Fibroblast of skin of back (primary cell): ENCODE measurements at regions not wholly inside any gene's neighbourhood (a gene's known extent, or its start where the extent isn't known, plus 50 kb on each side); places are given as distances from the start of the nearest gene placed in this dataset.
A peak's percentile ranks its signal among the peaks of the same experiment; 100 is the strongest.

Source experiments
- DNase-seq: peaks from one replicate; pipeline ENCODE4 v3.0.0-alpha.2; 2013

DNA sequence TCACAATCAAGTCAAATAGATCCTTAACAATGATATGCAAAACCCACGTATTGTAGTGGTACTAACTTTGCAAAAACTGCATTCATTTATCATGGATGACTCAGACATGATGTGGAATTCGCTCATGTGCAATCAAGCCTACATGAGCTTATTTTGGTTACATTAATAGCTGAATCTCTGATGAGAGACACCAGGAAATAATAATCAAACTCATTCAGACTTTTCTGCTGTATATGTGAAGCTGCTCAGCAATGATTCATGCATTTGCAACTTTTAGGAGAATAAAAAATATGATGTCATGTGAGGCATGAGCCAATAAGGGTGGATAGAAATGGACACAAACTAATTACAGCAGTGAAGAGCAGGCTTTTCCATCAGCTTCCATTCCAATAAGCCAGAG is 1075.8 kb upstream of the TMEM132C start:
- peak; percentile 48 for DNase-seq

DNA sequence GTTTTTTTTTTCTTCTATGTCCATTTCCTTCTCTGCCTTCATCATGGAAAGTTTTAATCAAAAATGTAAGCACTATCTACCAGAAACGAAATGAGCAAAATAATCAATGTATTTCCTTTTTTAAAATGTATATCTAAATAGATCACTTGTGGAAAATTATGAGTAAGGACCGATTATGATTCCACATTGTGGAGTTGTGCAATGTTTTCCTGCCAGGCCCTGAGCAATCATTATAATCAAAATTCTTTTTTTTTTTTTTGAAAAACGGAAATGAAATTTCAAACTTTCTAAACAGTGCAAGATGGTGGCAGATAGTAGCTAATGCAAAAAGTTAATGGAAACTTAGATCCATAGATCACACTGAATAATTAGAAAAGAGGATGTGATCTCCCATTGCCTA is 1074.6 kb upstream of the TMEM132C start:
- no peak for DNase-seq

DNA sequence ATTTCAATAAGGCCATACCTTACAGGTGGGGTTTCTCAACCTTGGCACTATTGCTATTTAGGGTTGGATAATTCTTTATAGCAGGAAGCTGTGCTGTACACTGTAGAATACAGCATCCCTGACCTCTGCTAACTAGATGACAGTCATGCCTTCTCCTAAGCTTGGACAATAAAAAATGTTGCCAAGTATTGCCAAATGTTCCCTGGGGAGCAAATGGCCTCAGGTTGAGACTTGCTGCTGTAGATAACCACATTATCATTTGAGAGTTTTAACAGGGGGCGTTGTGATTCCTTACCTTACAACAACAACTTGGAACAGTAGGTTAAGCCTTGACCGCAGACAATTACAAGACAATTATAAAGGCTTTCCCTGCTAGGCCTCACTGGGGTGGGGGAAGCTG is 1073.6 kb upstream of the TMEM132C start:
- DNase-seq: no peak

DNA sequence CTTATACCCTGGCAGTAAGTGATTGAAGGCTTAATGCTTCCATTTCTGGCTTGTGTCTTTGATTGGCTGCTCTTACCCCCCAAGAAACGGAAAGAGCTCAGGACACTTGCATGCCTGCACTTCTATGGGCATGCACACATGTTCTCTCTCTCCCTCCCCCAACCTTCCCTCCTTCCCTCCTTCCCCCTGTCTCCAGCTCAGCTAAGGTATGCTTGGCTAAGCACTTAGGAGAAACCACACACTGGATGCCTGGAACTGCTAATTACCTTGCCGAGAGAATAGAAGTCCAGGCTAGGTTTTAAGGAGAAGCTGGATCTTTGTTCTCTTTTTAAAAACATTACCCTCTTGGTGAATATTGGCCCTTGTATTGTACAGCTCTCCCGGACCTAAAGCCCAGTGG is 1072.8 kb upstream of the TMEM132C start:
- DNase-seq: no peak

DNA sequence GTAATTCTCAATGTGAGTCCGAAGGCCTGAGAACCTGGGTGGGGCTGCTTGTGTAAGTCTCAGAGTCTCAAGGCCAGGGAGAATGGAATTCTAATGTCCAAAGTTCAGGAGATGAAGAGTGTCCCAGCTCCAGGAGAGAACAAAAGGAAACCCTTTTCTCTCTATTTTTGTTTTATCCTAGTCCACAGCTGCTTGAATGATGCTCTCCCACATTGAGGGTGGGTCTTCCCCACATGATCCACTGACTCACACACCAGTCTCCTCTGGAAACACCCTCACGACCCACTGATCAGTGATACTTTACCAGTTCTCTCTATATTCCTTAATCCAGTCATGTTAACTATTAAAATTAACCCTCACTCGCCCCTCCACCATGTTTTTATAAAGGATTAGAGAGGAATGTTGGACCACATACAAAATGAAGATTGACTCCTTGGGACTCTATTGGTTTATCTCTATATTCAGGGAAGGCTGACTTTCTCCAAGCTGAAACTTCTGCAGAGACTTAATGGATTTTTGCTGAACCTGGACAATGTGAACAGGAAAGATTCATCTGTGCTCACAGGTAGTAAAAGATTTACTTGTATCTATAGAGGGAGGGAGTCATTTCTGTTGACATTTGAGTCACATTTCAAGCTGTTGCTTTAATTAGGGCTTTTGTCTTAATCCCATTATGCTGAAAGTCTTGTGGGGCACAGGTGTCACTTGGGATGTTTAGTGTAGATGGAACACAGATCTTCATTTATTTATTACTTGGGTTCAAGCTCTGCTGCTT is 1061.0 kb upstream of the TMEM132C start:
- DNase-seq: peak; percentile 9

DNA sequence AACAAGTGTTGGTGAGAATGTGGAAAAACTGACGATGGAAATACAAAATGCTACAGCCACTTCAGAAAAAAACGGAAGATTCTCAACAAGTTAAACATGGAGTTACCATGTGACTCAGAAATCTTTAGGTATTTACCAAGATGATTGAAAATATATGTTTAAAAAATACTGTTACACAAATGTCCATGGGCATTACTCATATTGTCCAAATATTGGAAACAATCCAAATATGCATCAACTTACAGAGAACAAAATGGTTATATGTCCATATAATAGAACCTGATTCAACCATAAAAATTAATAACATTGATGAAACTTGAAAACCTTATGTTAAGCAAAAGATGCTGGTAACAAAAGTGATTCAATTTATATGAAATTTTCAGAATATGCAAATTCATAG is 1057.7 kb upstream of the TMEM132C start:
- peak; percentile 23 for DNase-seq

DNA sequence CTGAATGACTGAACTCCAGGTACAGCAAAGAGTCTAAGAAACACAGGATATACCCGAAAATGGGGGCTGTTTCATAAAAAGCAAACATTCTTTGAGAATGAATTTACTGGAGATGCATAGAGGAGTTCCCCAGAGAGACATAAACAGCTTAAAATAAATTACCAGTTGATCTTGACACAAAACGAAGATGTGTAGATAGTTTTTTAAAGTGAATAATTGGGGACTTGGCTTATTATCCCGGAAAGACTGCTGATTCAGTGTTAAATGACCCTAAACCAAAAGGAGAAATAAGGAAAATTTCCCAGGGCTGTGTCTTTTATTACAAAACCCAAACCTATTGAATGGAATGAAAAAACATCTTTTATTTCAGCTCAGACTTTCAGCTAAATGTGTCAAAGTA is 1052.8 kb upstream of the TMEM132C start:
- no peak for DNase-seq

DNA sequence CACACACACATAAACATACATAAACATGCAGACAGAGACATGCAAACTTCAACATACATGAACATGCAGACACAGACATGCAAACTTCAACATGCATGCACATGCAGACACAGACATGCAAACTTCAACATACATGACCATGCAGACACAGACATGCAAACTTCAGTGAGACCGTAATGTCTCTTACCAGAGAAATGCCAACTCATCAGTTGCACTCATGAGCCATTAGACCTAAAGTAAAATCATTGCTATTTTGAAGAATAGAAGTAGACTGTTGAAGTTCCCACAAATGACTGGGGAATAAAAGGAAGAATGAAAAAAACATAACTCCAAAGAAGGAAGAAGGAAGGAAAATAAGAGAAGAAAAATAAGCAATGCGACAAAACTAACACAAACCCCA is 1044.0 kb upstream of the TMEM132C start:
- no peak for DNase-seq

DNA sequence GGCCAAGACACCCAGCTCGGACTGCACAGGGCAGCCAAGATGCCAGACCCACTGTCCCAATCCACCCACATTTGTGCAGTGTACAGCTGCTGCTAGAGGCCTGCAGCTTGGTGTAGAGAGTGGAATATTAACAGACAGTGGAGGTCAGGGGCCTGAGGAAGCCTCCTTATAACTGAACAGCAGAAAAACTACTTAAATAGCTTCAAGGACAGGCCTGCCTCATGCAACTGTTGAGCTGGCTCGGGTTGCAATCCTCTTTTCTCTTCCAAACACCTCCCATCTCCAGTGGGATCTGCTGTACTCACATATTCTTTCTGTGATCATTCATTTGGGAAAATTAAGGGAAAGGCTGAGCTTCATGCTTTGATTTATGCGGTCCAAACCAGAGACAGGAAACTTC is 1043.2 kb upstream of the TMEM132C start:
- DNase-seq: no peak

DNA sequence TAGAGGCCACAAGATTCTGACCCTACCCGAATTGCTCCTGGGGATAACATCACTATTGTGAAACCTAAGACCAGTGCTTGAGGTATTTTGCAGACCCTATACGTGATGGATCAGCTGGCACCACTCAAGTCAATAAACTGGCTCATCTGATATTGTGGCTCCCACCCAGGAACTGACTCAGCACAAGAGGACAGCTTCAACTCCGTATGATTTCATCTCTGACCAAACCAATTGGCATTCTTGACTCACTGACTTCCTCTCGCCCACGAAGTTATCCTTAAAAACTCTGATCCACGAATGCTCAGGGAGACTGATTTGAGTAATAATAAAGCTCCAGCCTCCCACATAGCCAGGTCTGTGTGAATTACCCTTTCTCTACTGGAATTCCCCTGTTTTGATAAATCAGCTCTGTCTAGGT is 1036.1 kb upstream of the TMEM132C start:
- DNase-seq: peak; percentile 98

DNA sequence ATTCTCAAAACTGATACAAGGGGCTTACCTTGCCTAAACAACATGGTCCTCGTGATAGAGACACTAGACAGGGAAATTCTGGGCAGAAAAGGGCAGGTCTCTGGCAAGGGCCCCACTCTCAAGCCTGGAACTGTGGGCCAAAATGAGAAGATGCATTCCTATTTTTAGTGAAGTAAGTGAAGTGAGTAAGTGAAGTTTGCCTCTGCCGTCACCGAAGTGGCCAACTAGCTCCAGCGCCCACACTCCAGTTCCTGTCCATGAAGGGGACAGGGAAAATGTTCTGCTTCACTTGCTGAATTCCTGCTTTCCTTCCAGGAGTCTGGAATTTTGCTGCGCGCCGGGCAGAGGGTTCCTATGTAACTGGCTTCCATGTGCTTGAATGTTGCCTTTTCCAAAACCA is 1035.6 kb upstream of the TMEM132C start:
- no peak for DNase-seq

DNA sequence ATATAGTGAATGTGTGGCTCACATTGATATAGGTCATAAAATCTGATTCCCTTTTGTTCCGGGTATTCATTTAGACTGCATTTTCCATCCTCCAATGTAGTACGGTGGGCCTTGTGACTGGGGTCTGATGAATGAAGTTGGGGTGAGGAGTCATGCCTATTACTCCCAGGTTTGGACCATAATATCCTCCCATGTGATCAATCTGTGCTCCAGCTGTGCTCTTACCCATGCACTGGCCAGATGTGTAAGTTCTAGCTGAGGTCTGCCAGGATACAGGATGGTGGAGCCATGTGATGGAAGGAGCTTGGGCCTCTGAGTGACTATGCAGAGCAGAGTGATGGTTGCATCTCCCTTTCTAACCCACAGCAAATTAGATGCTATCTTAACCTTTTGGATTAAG is 1034.0 kb upstream of the TMEM132C start:
- no peak for DNase-seq

DNA sequence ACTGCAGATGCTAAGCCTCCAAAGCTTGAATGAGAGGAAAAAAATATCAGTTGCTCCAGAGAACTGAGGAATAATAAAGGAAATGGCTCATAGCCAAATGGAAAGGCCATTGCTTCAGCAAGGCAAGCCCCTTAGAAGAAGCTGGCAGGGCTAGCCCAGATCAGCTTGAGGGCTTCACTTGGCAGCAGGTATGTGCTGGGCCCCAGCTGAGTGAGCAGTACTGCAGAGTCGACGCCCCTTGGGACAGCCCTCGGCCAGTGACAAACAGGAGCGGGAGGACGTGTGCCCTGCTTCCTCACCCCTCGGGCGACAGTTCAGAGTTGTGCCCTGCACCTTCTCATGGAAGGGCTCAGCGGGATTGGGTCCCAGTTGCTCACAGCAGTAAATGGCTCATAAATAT is 1031.2 kb upstream of the TMEM132C start:
- DNase-seq: no peak

DNA sequence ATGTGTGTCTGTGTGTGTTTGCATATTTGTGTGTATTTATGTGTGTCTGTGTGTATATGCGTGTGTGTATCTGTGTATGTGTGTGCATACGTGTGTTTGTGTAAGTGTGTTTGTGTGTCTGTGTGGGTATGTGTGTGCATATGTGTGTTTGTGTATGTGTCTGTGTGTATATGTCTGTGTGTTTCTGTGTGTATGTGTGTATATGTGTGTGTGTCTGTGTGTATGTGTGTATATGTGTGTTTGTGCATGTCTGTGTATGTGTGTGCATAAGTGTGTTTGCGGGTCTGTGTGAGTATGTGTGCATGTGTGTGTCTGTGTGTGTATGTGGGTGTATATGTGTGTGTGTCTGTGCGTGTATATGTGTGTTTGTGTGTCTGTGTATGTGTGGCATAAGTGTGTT is 1030.5 kb upstream of the TMEM132C start:
- DNase-seq: no peak

DNA sequence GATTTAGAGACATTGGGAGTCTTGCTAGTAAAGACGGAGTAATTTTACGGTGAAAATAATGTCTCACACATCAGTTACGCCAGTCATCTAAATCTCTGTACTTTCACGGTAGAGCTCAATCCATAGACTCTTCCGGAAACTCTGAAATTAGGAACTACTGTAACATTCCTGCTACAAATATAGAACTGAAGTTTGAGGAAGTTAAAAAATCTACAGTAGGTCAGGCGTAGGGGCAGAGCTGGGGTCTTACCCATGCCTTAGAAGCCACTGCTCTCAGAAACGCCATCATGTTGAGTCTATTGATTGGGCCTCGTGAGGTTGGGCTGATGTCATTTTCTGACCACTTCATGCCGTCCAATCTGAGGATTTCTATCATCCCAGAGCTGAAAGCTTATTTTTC is 1029.8 kb upstream of the TMEM132C start:
- no peak for DNase-seq

DNA sequence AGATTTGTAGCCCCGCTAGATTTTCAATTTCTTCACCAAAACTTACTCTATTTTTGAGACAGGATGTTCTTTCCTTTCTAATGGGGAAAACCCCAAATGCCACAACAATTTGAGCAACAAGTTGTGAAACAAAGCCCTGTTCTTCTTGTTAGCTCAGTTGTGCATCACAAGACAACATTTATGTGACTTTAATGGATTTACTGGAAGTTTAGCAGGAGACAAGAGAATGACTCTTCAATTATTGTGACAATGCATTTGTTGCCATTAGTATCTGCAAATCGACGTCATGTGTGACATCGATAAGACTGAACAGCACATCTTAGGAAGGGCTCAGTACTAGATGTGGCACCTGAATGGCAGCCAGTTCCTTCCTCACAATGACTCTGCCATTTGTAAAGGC is 1028.9 kb upstream of the TMEM132C start:
- no peak for DNase-seq

DNA sequence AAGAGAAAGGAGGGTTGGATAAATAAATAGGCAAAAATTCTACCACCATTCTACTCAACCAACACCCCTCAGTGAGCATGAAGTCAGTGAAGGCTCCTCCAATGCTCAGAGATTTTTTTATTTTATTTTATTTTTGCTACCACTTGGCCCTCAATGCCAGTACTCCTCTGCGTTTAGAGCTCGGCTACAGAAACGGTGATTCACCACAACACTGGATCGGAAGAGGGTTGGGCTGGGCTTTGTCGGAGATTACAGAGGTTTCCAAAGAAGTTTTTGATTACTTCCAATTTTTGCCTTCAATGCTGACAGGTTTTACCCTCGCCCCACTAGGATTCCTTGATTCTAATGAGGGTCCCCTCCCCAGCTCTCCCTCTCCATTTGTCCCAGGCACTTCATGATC is 1027.2 kb upstream of the TMEM132C start:
- DNase-seq: no peak

DNA sequence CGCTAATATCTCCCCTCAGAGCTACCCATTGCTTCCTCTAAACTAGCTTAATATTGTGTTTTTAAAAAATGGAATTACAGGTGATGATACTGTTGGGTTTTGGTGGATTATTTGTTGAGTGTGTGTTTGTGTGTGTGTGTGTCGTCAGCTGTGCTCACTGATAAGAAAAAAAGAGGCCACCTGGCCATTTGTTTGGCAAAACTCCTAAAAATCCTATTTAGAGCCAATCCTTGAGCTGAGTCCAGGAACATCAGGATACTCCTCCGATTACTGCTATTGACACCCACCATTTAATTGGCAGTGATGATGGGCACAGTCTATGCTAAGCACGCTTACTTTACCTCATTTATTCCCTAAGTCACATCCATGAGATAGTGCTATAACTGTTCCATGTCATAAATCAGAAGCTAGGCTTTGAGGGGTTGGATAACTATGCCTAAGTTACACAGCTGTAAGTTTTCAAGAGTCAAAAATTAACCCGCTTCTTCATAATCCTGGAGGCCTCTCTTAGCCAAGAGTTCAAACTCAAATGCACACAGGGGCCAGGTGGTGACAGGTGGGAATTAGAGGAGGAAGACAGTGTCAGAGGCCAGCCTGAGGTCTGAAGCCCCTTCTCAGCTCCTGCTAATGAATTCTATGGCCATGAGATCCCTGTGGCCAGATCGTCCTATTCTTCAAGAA is 1026.6 kb upstream of the TMEM132C start:
- DNase-seq: no peak

DNA sequence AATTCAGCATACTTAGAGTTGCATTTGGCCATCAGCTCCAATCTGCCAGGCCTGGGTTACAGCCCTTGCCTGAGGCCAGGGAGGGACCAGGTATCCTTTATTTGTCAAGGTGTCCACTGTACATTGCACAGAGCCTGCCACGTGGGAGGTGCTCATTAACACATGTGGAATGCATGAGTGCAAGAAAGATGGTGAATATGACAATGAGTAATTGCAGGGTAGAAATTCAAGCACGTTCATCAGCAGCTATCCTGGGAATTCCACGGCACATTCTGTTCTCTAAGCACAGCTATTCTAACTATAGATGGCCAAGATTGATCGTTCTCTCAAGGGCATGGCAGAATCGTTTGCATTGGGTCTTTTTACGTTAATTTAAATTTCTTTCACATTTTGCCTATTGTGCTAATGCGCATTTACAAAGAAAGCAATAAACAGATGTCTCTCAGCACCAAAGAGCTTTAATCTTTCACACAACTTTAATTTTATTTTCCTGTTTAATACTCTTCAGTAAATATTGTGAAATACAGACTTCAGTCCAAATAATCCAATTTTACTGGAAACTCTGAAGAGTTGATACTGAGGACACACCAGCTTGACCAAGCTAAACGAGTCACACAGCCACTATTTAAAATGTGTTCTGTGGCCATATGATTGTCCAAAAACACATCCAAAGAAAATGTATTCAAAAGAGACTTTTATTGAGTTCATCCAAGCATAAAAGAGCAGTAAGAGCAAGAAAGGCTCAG is 1025.7 kb upstream of the TMEM132C start:
- DNase-seq: peak; percentile 75

DNA sequence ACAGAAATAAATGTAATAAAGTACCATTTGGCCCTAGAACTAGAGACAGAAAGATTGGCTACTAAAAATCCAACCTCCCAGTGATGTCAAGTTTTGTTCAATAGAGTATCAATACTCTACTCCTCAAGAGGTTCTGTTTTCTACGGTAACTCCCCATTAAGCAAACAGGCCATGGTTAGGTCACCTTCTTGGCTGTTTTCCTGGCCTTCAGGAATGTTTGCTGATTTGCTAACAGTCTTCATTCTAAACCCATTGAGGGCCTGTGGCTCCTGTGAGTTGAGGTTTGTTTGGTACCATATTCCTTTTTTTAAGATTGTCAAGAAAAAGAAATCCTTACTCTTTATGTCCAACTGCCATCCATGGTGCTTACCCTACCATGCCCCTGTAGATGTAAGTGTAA is 1022.0 kb upstream of the TMEM132C start:
- no peak for DNase-seq

DNA sequence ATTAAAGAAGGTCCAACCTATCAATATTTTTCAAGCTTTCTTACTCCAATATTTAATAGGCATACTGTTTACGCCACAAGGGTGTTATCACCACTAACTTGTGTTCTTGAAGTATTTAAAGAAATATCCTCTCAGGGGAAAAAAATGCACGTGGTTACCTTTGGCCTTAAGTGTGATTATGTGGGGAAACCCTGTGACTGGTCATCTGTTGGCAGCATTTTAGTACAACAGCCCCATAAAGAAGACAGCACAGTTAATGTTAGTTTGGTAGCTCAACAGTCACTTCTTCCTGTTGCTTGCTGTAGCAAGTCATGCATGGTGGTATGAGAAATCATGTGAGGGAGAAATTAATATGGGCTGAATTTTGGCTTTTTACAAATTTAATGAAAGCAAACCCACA is 1021.5 kb upstream of the TMEM132C start:
- peak; percentile 34 for DNase-seq

DNA sequence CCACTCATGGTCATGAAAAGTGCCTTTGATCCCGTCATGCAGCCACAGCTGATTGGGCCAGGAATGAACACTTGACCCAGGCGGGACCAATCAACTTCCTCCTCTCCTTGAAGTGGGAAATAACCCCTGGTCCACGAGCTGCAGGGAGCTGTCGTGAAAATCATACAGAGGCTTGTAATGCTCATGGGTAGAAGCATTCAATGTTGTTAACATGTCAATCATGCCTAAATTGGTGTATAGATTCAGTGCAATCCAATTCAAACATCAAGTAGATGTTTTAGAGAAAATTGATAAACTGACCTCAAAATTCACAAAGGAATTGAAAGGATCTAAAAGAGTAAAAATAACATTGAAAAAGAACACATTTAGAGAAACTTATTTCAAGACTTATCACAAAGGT is 1019.0 kb upstream of the TMEM132C start:
- DNase-seq: no peak

DNA sequence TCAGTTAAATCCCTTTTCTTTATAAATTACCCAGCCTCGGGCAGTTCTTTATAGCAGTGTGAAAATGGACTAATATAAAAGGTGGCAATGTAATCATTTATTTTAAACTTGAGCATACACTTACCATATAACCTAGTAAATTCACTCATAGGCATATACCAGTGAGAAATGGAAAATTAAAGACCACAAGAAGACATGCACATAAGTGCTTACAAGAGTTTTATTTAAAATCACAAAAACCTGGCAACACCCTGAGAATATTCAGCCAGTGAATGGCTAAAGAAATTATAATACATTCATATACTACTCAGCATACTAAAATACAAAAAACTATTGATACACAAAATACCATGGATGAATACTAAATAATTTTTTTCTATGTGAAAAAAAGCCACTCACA is 1017.5 kb upstream of the TMEM132C start:
- DNase-seq: no peak

DNA sequence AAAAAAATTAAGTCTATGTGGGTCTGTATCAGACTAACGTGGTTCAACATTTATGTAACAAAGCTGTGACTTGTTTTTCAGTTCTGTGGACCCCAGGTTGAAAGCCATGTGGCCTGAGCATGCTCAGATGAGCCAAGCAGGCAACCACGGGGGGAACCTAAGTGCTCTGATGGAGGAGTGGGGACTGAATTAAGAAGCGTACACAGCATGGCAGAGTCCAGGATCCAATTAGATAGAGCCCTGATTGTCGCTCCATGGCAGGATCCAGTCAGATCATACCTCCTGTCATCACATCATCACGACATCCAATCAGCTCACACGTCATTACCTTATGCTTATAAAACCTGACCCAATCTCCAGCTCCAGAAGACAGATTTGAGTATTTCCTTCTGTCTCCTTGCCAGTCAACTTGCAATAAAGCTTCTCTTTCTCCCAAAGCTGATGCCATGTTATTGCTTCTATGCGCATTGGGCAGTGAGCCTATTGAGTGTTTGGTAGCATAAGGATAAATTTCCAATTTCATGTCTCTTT is 1013.1 kb upstream of the TMEM132C start:
- no peak for DNase-seq
